OCI-LY3 (cell line): ENCODE measurements at regions not wholly inside any gene's neighbourhood (a gene's known extent, or its start where the extent isn't known, plus 50 kb on each side); places are given as distances from the start of the nearest gene placed in this dataset.

Experiments
- EZH2phosphoT487 ChIP-seq: fragments of 200-600 bp; shearing (Covaris generic); IDR thresholded peaks from 2 replicates; pipeline ENCODE4 v1.6.1; 2018; ENCODE audit warnings: antibody characterized with exemption, mixed run types, low read depth
- TF ChIP-seq, protein P1 (sequence below): fragments of 200-600, 300-600 bp; sonication (generic); IDR thresholded peaks from 2 replicates; pipeline ENCODE4 v1.5.1; 2014; ENCODE audit warnings: antibody characterized with exemption, low read length, low read depth

DNA sequence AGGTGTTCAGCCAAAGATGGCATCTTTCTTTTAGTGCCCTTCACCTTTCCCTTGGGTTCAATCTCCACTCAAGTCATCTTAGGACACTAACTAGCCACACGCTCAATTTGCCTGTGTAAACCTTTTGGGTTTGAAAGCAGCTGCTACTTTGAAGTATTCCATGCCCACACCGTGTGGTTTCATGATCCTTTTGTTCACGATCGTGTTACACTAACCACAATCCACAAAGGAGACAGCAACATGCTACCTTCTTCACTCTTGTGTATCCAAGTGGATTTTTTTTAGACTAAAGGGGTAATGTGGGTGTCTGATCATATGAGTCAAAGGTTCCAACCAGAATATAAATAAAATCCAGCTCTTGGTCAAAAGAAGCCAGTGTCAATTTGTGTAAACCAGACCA lies 122.7 kb upstream of the FAR2 start:
- TF ChIP-seq, protein P1, sequence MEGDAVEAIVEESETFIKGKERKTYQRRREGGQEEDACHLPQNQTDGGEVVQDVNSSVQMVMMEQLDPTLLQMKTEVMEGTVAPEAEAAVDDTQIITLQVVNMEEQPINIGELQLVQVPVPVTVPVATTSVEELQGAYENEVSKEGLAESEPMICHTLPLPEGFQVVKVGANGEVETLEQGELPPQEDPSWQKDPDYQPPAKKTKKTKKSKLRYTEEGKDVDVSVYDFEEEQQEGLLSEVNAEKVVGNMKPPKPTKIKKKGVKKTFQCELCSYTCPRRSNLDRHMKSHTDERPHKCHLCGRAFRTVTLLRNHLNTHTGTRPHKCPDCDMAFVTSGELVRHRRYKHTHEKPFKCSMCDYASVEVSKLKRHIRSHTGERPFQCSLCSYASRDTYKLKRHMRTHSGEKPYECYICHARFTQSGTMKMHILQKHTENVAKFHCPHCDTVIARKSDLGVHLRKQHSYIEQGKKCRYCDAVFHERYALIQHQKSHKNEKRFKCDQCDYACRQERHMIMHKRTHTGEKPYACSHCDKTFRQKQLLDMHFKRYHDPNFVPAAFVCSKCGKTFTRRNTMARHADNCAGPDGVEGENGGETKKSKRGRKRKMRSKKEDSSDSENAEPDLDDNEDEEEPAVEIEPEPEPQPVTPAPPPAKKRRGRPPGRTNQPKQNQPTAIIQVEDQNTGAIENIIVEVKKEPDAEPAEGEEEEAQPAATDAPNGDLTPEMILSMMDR, result no peak
- no peak for TF ChIP-seq EZH2phosphoT487
